GM18511 (cell line): ENCODE measurements at regions not wholly inside any gene's neighbourhood (a gene's known extent, or its start where the extent isn't known, plus 50 kb on each side); places are given as distances from the start of the nearest gene placed in this dataset.
"Not testable (repeated sequence)": the region's sequence is repeated elsewhere in the genome, so short reads cannot be mapped to it uniquely, and the experiment has no call there.

Experiments used
- ATAC-seq: cut with Tn5 transposase; IDR thresholded peaks from one replicate; pipeline ENCODE4 v1.9.1; 2021; ENCODE audit warnings: mild to moderate bottlenecking, moderate library complexity; ENCODE audit not compliant: unreplicated experiment

GRCh38 chr11:82076126-82076525 is 657.5 kb downstream of the FAM181B start:
- no peak for ATAC-seq

GRCh38 chr11:82059505-82059904 is 674.2 kb downstream of the FAM181B start:
- no peak for ATAC-seq

GRCh38 chr11:82056450-82056849 is 677.2 kb downstream of the FAM181B start:
- no peak for ATAC-seq

- ATAC-seq = no peak
Observed at GRCh38 chr11:82049199-82049598, 684.5 kb downstream of the FAM181B start.

- no peak for ATAC-seq
Observed at GRCh38 chr11:82047200-82047599, 686.5 kb downstream of the FAM181B start.

GRCh38 chr11:82046778-82047177 is 686.9 kb downstream of the FAM181B start:
- no peak for ATAC-seq

- no peak for ATAC-seq
Observed at GRCh38 chr11:82045748-82046457, 687.8 kb downstream of the FAM181B start.

- no peak for ATAC-seq
Observed at GRCh38 chr11:82043316-82043715, 690.3 kb downstream of the FAM181B start.

GRCh38 chr11:82041764-82042163 is 691.9 kb downstream of the FAM181B start:
- no peak for ATAC-seq

- no peak for ATAC-seq
Observed at GRCh38 chr11:82038154-82038553, 695.5 kb downstream of the FAM181B start.

- ATAC-seq = no peak
Observed at GRCh38 chr11:82034527-82034926, 699.1 kb downstream of the FAM181B start.

- not testable (repeated sequence) for ATAC-seq
Observed at GRCh38 chr11:82027335-82027734, 706.3 kb downstream of the FAM181B start.

- no peak for ATAC-seq
Observed at GRCh38 chr11:82024760-82025159, 708.9 kb downstream of the FAM181B start.

GRCh38 chr11:82012276-82012675 is 721.4 kb downstream of the FAM181B start:
- ATAC-seq = no peak

- no peak for ATAC-seq
Observed at GRCh38 chr11:82009133-82009532, 724.5 kb downstream of the FAM181B start.

- no peak for ATAC-seq
Observed at GRCh38 chr11:82007521-82007920, 726.1 kb downstream of the FAM181B start.

GRCh38 chr11:82004537-82005213 is 729.0 kb downstream of the FAM181B start:
- no peak for ATAC-seq

GRCh38 chr11:82003671-82004515 is 729.8 kb downstream of the FAM181B start:
- ATAC-seq = no peak

- ATAC-seq = no peak
Observed at GRCh38 chr11:82003024-82003423, 730.6 kb downstream of the FAM181B start.

GRCh38 chr11:81995889-81996288 is 737.8 kb downstream of the FAM181B start:
- ATAC-seq = no peak

- no peak for ATAC-seq
Observed at GRCh38 chr11:81993755-81994154, 739.9 kb downstream of the FAM181B start.
